Hepatocyte (in vitro differentiated cells): ENCODE measurements at regions not wholly inside any gene's neighbourhood (a gene's known extent, or its start where the extent isn't known, plus 50 kb on each side); places are given as distances from the start of the nearest gene placed in this dataset.

Source experiments
- DNase-seq: peaks from one replicate; pipeline ENCODE4 v3.0.0-alpha.2; 2016; ENCODE audit warnings: low spot score
- H2AFZ ChIP-seq: fragments of 200-600 bp; sonication (generic); 2 replicates; pipeline ENCODE4 v1.6.0; 2016; ENCODE audit warnings: antibody characterized with exemption, mild to moderate bottlenecking
- H3K27ac ChIP-seq: fragments of 200-600 bp; sonication (generic); 2 replicates; pipeline ENCODE4 v1.5.1; 2016; ENCODE audit warnings: mild to moderate bottlenecking
- H3K27me3 ChIP-seq: fragments of 200-600 bp; sonication (generic); 2 replicates; pipeline ENCODE4 v1.6.1; 2016
- H3K36me3 ChIP-seq: fragments of 200-600 bp; sonication (generic); replicated peaks from 2 replicates; pipeline ENCODE4 v1.5.1; 2016; ENCODE audit warnings: low read depth; ENCODE audit not compliant: insufficient read depth
- H3K4me1 ChIP-seq: fragments of 200-600 bp; sonication (generic); 2 replicates; pipeline ENCODE4 v1.5.1; 2016; ENCODE audit warnings: mild to moderate bottlenecking, moderate library complexity; ENCODE audit not compliant: insufficient read depth
- H3K4me2 ChIP-seq: fragments of 200-600 bp; sonication (generic); 2 replicates; pipeline ENCODE4 v1.6.0; 2016
- H3K4me3 ChIP-seq: fragments of 200-600 bp; sonication (generic); 2 replicates; pipeline ENCODE4 v1.5.1; 2016; ENCODE audit warnings: mild to moderate bottlenecking
- H3K79me2 ChIP-seq: fragments of 200-600 bp; sonication (generic); 2 replicates; pipeline ENCODE4 v1.6.0; 2017; ENCODE audit warnings: mild to moderate bottlenecking
- H3K9me2 ChIP-seq: fragments of 200-600 bp; sonication (generic); replicated peaks from 2 replicates; pipeline ENCODE4 v1.6.0; 2017; ENCODE audit warnings: mild to moderate bottlenecking; ENCODE audit not compliant: insufficient read depth
- H3K9me3 ChIP-seq: fragments of 200-600 bp; sonication (generic); 2 replicates; pipeline ENCODE4 v1.5.1; 2016; ENCODE audit warnings: low read depth, mild to moderate bottlenecking
- H4K20me1 ChIP-seq: fragments of 200-600 bp; sonication (generic); 2 replicates; pipeline ENCODE4 v1.6.0; 2016; ENCODE audit warnings: mild to moderate bottlenecking; ENCODE audit not compliant: insufficient read depth, poor library complexity, severe bottlenecking
- EZH2 ChIP-seq: fragments of 200-600 bp; sonication (generic); IDR thresholded peaks from 2 replicates; pipeline ENCODE4 v1.6.1; 2016; ENCODE audit warnings: antibody characterized with exemption, mild to moderate bottlenecking, borderline replicate concordance
- EZH2phosphoT487 ChIP-seq: fragments of 200-600 bp; sonication (generic); IDR thresholded peaks from one replicate; pipeline ENCODE4 v1.6.1; 2018; ENCODE audit warnings: antibody characterized with exemption, mild to moderate bottlenecking, low read depth, moderate library complexity; ENCODE audit not compliant: unreplicated experiment, severe bottlenecking
- WGBS: methylation state at CpG from one replicate; pipeline ENCODE4 v1.1.6; 2016; ENCODE audit warnings: low lambda C conversion rate; ENCODE audit errors: missing lambda C conversion rate; 5-methylcytosine and 5-hydroxymethylcytosine counted together
- TF ChIP-seq, protein P1 (sequence below): fragments of 200-600 bp; sonication (generic); IDR thresholded peaks from 2 replicates; pipeline ENCODE4 v1.5.1; 2016; ENCODE audit warnings: antibody characterized with exemption, mild to moderate bottlenecking; ENCODE audit not compliant: poor library complexity

DNA sequence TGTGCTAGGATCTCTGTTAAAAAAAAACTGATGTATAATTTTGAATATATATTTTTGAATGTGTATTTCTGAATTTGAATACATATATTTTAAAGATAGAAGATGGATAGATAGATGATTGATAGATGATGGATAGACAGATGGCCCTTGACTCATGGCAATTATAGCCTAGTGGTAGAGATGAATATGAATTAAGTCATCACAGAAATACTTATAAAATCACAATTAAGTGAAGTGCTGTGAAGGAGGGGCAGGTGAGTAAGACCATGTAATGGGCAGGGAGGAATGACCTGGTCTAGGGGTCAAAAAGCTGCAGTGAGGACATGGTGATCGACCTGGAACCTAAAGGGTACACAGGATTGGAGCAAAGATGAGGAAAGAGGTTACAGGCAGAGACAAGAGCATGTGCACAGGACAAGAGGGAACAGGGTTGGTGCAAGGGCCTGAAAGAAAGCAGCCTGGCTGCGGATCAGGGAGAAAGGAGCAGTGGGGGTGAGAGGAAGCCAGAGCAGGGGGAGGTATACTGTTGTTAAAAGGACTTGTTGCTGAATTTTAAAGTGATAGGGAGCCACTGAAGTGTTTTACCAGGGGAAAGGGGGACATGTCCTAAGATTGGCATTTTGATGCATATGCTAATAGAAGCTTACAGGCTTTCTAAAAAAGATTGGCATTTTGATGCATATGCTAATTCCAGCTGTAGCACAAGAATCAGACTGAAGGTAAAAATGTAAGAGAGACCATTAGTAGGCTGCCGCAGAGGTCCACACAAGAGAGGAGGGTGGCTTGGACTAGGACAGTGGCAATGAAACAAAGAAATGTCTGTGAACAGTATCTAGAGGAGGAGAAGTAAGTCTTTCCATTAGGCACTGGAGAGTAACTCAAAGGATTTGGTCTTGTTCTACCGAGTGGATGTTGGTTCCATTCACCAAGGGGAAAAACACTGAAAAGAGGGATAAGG lies 527.8 kb downstream of the AGTPBP1 start:
- H3K36me3 ChIP-seq = no peaks in the 10 kb centered on the region
- TF ChIP-seq, protein P1, sequence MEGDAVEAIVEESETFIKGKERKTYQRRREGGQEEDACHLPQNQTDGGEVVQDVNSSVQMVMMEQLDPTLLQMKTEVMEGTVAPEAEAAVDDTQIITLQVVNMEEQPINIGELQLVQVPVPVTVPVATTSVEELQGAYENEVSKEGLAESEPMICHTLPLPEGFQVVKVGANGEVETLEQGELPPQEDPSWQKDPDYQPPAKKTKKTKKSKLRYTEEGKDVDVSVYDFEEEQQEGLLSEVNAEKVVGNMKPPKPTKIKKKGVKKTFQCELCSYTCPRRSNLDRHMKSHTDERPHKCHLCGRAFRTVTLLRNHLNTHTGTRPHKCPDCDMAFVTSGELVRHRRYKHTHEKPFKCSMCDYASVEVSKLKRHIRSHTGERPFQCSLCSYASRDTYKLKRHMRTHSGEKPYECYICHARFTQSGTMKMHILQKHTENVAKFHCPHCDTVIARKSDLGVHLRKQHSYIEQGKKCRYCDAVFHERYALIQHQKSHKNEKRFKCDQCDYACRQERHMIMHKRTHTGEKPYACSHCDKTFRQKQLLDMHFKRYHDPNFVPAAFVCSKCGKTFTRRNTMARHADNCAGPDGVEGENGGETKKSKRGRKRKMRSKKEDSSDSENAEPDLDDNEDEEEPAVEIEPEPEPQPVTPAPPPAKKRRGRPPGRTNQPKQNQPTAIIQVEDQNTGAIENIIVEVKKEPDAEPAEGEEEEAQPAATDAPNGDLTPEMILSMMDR = no peak
- TF ChIP-seq EZH2 (no peak), EZH2phosphoT487 (no peak)
- 79% methylated on average over 4 of the region's 4 CpGs for WGBS
- H3K79me2 ChIP-seq = no peaks in the 10 kb centered on the region
- H3K9me2 ChIP-seq = no peaks in the 10 kb centered on the region
- H3K4me1 ChIP-seq = no peaks in the 10 kb centered on the region
- H4K20me1 ChIP-seq = no peaks in the 10 kb centered on the region
- H2AFZ ChIP-seq = no peak overlapping the region
- H3K27ac ChIP-seq = no peak overlapping the region
- H3K27me3 ChIP-seq = no peaks in the 10 kb centered on the region
- no peak for DNase-seq
- H3K4me2 ChIP-seq = no peak overlapping the region
- H3K9me3 ChIP-seq = no peaks in the 10 kb centered on the region
- H3K4me3 ChIP-seq = no peak overlapping the region

DNA sequence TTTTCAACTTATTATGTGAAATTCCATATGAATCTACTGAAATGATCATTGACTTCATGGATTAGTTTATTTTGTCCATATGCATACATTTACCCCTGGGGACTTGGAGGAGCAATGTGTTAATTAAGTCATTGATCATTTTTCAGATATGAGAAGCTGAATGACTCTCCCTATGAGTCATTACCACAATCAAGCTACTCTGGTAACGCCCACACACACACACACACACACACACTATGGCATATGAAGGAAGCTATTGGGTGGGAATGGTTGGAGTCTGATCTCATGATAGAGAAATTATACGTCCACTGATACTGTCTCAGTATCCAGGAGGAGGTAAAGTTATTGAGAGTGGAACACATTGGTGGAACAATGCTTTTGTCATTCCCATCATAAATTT lies 528.9 kb downstream of the AGTPBP1 start:
- H3K9me3 ChIP-seq = no peaks in the 10 kb centered on the region
- H3K4me1 ChIP-seq = no peaks in the 10 kb centered on the region
- no peaks in the 10 kb centered on the region for H3K79me2 ChIP-seq
- H3K36me3 ChIP-seq = no peaks in the 10 kb centered on the region
- DNase-seq = no peak
- H4K20me1 ChIP-seq = no peaks in the 10 kb centered on the region
- H3K4me3 ChIP-seq = no peak overlapping the region
- H3K27me3 ChIP-seq = no peaks in the 10 kb centered on the region
- no peaks in the 10 kb centered on the region for H3K9me2 ChIP-seq
- H3K4me2 ChIP-seq = no peak overlapping the region
- WGBS = 62% methylated on average over 2 of the region's 2 CpGs
- H2AFZ ChIP-seq = no peak overlapping the region
- TF ChIP-seq EZH2 (no peak), EZH2phosphoT487 (no peak)
- TF ChIP-seq, protein P1 = no peak
- H3K27ac ChIP-seq = no peak overlapping the region

- H4K20me1 ChIP-seq = no peaks in the 10 kb centered on the region
- no peaks in the 10 kb centered on the region for H3K9me2 ChIP-seq
- no peaks in the 10 kb centered on the region for H3K9me3 ChIP-seq
- no peaks in the 10 kb centered on the region for H3K79me2 ChIP-seq
- H3K4me3 ChIP-seq = no peak overlapping the region
- no peaks in the 10 kb centered on the region for H3K27me3 ChIP-seq
- no peak overlapping the region for H2AFZ ChIP-seq
- TF ChIP-seq EZH2 = no peak
- TF ChIP-seq EZH2phosphoT487 = no peak
- TF ChIP-seq, protein P1 = no peak
- H3K36me3 ChIP-seq = no peaks in the 10 kb centered on the region
- WGBS = 37% methylated on average over 4 of the region's 4 CpGs
- H3K4me1 ChIP-seq = no peaks in the 10 kb centered on the region
- peak; percentile 24 for DNase-seq
- H3K27ac ChIP-seq = no peak overlapping the region
- no peak overlapping the region for H3K4me2 ChIP-seq
Measured at GRCh38 chr9:85212209-85212608, 529.5 kb downstream of the AGTPBP1 start.
